Skin epidermis (tissue), 12 donors: ENCODE measurements at regions not wholly inside any gene's neighbourhood (a gene's known extent, or its start where the extent isn't known, plus 50 kb on each side); places are given as distances from the start of the nearest gene placed in this dataset.

Source experiments
- H3K27ac ChIP-seq, 21 experiments: fragments of 200-600 bp; sonication (generic) in 11 of 21; one replicate each; pipeline ENCODE4 v1.5.0; 2020; ENCODE audit warnings: mild to moderate bottlenecking in 3 of 21, inconsistent platforms in 2 of 21, moderate library complexity in 2 of 21
- H3K4me3 ChIP-seq, 7 experiments: fragments of 200-600 bp; sonication (generic) in 2 of 7; one replicate each; pipeline ENCODE4 v1.5.0; 2020; ENCODE audit warnings: inconsistent platforms in 2 of 7, mild to moderate bottlenecking in 2 of 7, moderate library complexity in 1 of 7

GRCh38 chr14:101194373-101195308, 291.1 kb upstream of the RTL1 start:
- Histone ChIP-seq H3K27ac (no peak overlapping the region), H3K4me3 (no peak overlapping the region)

- Histone ChIP-seq H3K4me3 (no peak overlapping the region), H3K27ac (no peak overlapping the region)
Measured at GRCh38 chr14:101195309-101195901, 291.9 kb upstream of the RTL1 start.

- Histone ChIP-seq H3K4me3 (no peak overlapping the region), H3K27ac (no peak overlapping the region)
Measured at GRCh38 chr14:101196051-101196712, 292.7 kb upstream of the RTL1 start.

GRCh38 chr14:101196795-101197590, 293.5 kb upstream of the RTL1 start:
- no peak overlapping the region for H3K27ac ChIP-seq
- H3K4me3 ChIP-seq: no peak overlapping the region

- Histone ChIP-seq H3K27ac (no peak overlapping the region), H3K4me3 (no peak overlapping the region)
Measured at GRCh38 chr14:101197595-101198397, 294.3 kb upstream of the RTL1 start.

GRCh38 chr14:101198398-101199027, 295.0 kb upstream of the RTL1 start:
- H3K27ac ChIP-seq: no peak overlapping the region
- no peak overlapping the region for H3K4me3 ChIP-seq

GRCh38 chr14:101199028-101199770, 295.7 kb upstream of the RTL1 start:
- no peak overlapping the region for H3K27ac ChIP-seq
- H3K4me3 ChIP-seq: no peak overlapping the region

GRCh38 chr14:101200008-101200649, 296.6 kb upstream of the RTL1 start:
- Histone ChIP-seq H3K4me3 (no peak overlapping the region), H3K27ac (no peak overlapping the region)

GRCh38 chr14:101200650-101201516, 297.4 kb upstream of the RTL1 start:
- H3K27ac ChIP-seq: no peak overlapping the region

GRCh38 chr14:101201535-101202151, 298.1 kb upstream of the RTL1 start:
- Histone ChIP-seq H3K4me3 (no peak overlapping the region), H3K27ac (no peak overlapping the region)

More at GRCh38 chr14:101200650-101201516, 297.4 kb upstream of the RTL1 start:
- no peak overlapping the region for H3K4me3 ChIP-seq

GRCh38 chr14:101202627-101203404, 299.3 kb upstream of the RTL1 start:
- no peak overlapping the region for H3K27ac ChIP-seq

GRCh38 chr14:101206556-101206955, 303.0 kb upstream of the RTL1 start:
- Histone ChIP-seq H3K27ac (no peak overlapping the region), H3K4me3 (no peak overlapping the region)

More at GRCh38 chr14:101202627-101203404, 299.3 kb upstream of the RTL1 start:
- H3K4me3 ChIP-seq: no peak overlapping the region

- no peak overlapping the region for H3K4me3 ChIP-seq
- no peak overlapping the region for H3K27ac ChIP-seq
Measured at GRCh38 chr14:101207041-101207440, 303.5 kb upstream of the RTL1 start.

- Histone ChIP-seq H3K4me3 (no peak overlapping the region), H3K27ac (no peak overlapping the region)
Measured at GRCh38 chr14:101207897-101208296, 304.4 kb upstream of the RTL1 start.

GRCh38 chr14:101209594-101209993, 306.1 kb upstream of the RTL1 start:
- Histone ChIP-seq H3K27ac (no peak overlapping the region), H3K4me3 (no peak overlapping the region)
